ENCODE measurements at regions not wholly inside any gene's neighbourhood (a gene's known extent, or its start where the extent isn't known, plus 50 kb on each side); places are given as distances from the start of the nearest gene placed in this dataset.

DNA sequence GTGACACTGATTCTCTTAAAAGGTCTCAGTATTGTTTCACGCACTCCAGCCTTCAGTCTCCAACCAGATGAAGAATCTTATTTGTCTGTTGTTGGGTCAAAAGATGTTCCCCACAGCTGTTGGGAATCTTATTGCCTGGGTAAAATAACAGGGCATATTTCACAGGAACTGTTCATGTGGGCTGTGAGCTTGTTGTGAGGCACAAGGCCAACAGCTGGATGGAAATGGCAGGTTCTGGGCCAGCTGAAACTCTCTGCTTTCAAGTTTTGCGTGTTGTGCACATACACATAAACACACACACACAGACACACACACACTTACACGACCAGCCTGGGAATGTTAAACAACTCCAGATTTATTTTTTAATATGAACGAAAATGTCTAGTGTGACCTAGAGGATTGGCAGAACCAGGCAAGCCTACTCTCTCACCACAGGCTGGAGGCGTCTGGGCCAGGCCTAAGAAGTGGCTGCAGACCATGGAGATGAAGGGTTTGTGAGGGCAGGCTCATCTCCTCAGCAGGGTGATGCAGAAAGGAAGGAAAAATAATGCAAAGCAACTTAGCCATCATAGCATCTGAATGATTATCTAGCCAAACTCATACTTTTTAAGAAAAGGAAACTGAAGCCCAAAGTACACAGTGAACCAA is 357.0 kb downstream of the TTLL7 start:
- Histone ChIP-seq H4K20me1 (ENCODE audit: insufficient read depth, low read length) (no peaks in the 10 kb centered on the region), H3K18ac (ENCODE audit: low read depth, low read length) (no peak overlapping the region), H3K79me1 (ENCODE audit: low read depth in 1 of 2, low read length in 2 of 2) (no peaks in the 10 kb centered on the region), H3K27me3 (ENCODE audit: control insufficient read depth, insufficient read depth, low read length) (no peaks in the 10 kb centered on the region), H2AFZ (replicated peaks; ENCODE audit: low read length, poor library complexity) (no peak overlapping the region), H3K4me2 (ENCODE audit: low read depth, low read length) (no peak overlapping the region), H3K4ac (ENCODE audit: low read depth, low read length) (no peak overlapping the region), H3K23ac (ENCODE audit: low read depth, low read length) (no peak overlapping the region), H2AK9ac (replicated peaks; ENCODE audit: low read depth, low read length, poor library complexity) (no peak overlapping the region), H3K36me3 (ENCODE audit: control insufficient read depth, insufficient read depth, low read length) (no peaks in the 10 kb centered on the region), H2BK120ac (ENCODE audit: low read depth, low read length) (no peak overlapping the region), H2BK15ac (ENCODE audit: low read depth, low read length) (no peak overlapping the region), H4K8ac (ENCODE audit: low read depth in 2 of 2, low read length in 2 of 2) (no peak overlapping the region), H2BK5ac (ENCODE audit: low read depth, low read length, poor library complexity, severe bottlenecking) (no peak overlapping the region), H3K9ac (ENCODE audit: low read depth, low read length) (no peak overlapping the region), H3K56ac (ENCODE audit: extremely low read depth, insufficient read depth, low read length) (no peak overlapping the region), H2AK5ac (ENCODE audit: low read depth, low read length) (no peak overlapping the region), H2BK20ac (ENCODE audit: low read depth, low read length) (no peak overlapping the region), H4K5ac (ENCODE audit: low read depth, low read length) (no peak overlapping the region), H3K14ac (replicated peaks; ENCODE audit: low read depth, low read length) (no peak overlapping the region), H3K27ac (ENCODE audit: insufficient read depth, low read length) (no peak overlapping the region), H3K9me1 (ENCODE audit: insufficient read depth, low read length) (no peaks in the 10 kb centered on the region), H3K4me3 (ENCODE audit: insufficient read depth, low read depth, low read length) (no peak overlapping the region), H4K91ac (ENCODE audit: insufficient read depth, low read depth, low read length) (no peak overlapping the region), H3K4me1 (ENCODE audit: control insufficient read depth, insufficient read depth, low read length) (no peaks in the 10 kb centered on the region), H3K9me3 (ENCODE audit: control insufficient read depth, insufficient read depth, low read length) (no peaks in the 10 kb centered on the region)
- in situ Hi-C loops (cut with MboI; ENCODE audit: low sequenced_read_pairs) = no loop called here
- ChIA-PET POLR2A (ENCODE audit: unreplicated experiment) (no interaction called here), CTCF (no interaction called here)
- BruUV-seq (replicated peaks) = no TSS peak
- dilution Hi-C loops (cut with HindIII; ENCODE audit: low sequenced_read_pairs, unreplicated experiment) = no loop called here
- ATAC-seq (ENCODE audit: low read depth) = no peak; the same call in 1 of the 2 replicates
- TF ChIP-seq RCOR1 (IDR thresholded peaks at IDR 0.05; ENCODE audit: insufficient replicate concordance, low read length) = no peak
- TF ChIP-seq, protein P1, sequence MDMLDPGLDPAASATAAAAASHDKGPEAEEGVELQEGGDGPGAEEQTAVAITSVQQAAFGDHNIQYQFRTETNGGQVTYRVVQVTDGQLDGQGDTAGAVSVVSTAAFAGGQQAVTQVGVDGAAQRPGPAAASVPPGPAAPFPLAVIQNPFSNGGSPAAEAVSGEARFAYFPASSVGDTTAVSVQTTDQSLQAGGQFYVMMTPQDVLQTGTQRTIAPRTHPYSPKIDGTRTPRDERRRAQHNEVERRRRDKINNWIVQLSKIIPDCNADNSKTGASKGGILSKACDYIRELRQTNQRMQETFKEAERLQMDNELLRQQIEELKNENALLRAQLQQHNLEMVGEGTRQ (IDR thresholded peaks at IDR 0.05; ENCODE audit: low read depth, low read length) = no peak
- no peak for TF ChIP-seq BHLHE40 (IDR thresholded peaks at IDR 0.05; ENCODE audit: low read depth, low read length)
- intact Hi-C loops (cut with micrococcal nuclease) = no loop called here
- no CpG with 5 or more reads among the region's 5 CpGs for WGBS, 2 experiments (ENCODE audit: extremely low coverage in 2 of 2, insufficient read length in 1 of 2)
- DNase-seq = no peak
